H1 (cell line): ENCODE measurements at regions not wholly inside any gene's neighbourhood (a gene's known extent, or its start where the extent isn't known, plus 50 kb on each side); places are given as distances from the start of the nearest gene placed in this dataset.

ENCODE experiments used
- CTCF ChIA-PET: fragments of 300-600 bp; sonication (Branson Sonifier 250); formaldehyde crosslinking; loops from one replicate; lab custom pipeline; 2021; ENCODE audit not compliant: partially characterized antibody; lab: Charles Lee
- POLR2A ChIA-PET: fragments of 300-600 bp; sonication (Branson Sonifier 250); formaldehyde crosslinking; loops from one replicate; lab custom pipeline; 2021; ENCODE audit warnings: inconsistent platforms; ENCODE audit not compliant: partially characterized antibody; lab: Charles Lee
- DNase-seq, 2 experiments: peaks; one replicate each; pipeline versions ENCODE4 v3.0.0 to v3.0.0-alpha.2; 2010 to 2022; ENCODE audit warnings: low spot score in 2 of 2, low read depth in 1 of 2, mixed read lengths in 1 of 2
- FAIRE-seq: peaks from 2 replicates; lab custom pipeline; 2011; peaks lifted over from hg19 to GRCh38; lab: Jason Lieb, UNC
- H2AFZ ChIP-seq: 2 replicates; pipeline ENCODE4 v1.8.1; 2012; ENCODE audit warnings: low read length, inconsistent platforms
- H2AK5ac ChIP-seq: 2 replicates; pipeline ENCODE4 v1.6.1; 2013; ENCODE audit warnings: low read depth, low read length
- H2BK120ac ChIP-seq: replicated peaks from 2 replicates; pipeline ENCODE3; 2013; ENCODE audit warnings: low read depth, low read length, inconsistent platforms
- H2BK12ac ChIP-seq: 2 replicates; pipeline ENCODE4 v1.6.1; 2013; ENCODE audit warnings: low read depth, low read length
- H2BK15ac ChIP-seq: 2 replicates; pipeline ENCODE4 v1.6.1; 2013; ENCODE audit warnings: low read length
- H2BK20ac ChIP-seq: 2 replicates; pipeline ENCODE4 v1.6.1; 2013; ENCODE audit warnings: low read length
- H2BK5ac ChIP-seq: 2 replicates; pipeline ENCODE4 v1.6.1; 2013; ENCODE audit warnings: low read depth, low read length
- H3K14ac ChIP-seq: 2 replicates; pipeline ENCODE4 v1.6.1; 2013; ENCODE audit warnings: inconsistent platforms; ENCODE audit not compliant: insufficient read length
- H3K18ac ChIP-seq: 2 replicates; pipeline ENCODE4 v1.6.1; 2013; ENCODE audit warnings: low read length; ENCODE audit errors: extremely low read depth
- H3K23ac ChIP-seq: 2 replicates; pipeline ENCODE4 v1.6.1; 2013; ENCODE audit warnings: inconsistent platforms; ENCODE audit not compliant: insufficient read length
- H3K23me2 ChIP-seq: 2 replicates; pipeline ENCODE4 v1.6.1; 2013; ENCODE audit warnings: low read depth, low read length
- H3K27ac ChIP-seq: 2 replicates; pipeline ENCODE4 v1.6.1; 2011; ENCODE audit warnings: low read depth, low read length, inconsistent platforms
- H3K27me3 ChIP-seq, 4 experiments: replicated peaks in 1 of 4; 1 replicate in 1 of 4; 2 replicates in 3 of 4; pipeline versions ENCODE4 v1.6.1 to v1.8.1; 2011 to 2013; ENCODE audit warnings: low read length in 3 of 4, mild to moderate bottlenecking in 3 of 4, inconsistent platforms in 2 of 4, mixed read lengths in 2 of 4, moderate library complexity in 1 of 4; ENCODE audit not compliant: control insufficient read depth in 3 of 4, insufficient read depth in 3 of 4; ENCODE audit errors: extremely low read depth in 1 of 4
- H3K36me3 ChIP-seq, 4 experiments: 2 replicates each; pipeline versions ENCODE4 v1.6.1 to v1.8.1; 2011 to 2013; ENCODE audit warnings: mild to moderate bottlenecking in 4 of 4, low read length in 3 of 4, moderate library complexity in 2 of 4, control low read depth in 1 of 4, inconsistent platforms in 1 of 4; ENCODE audit not compliant: insufficient read depth in 4 of 4, control insufficient read depth in 2 of 4
- H3K4ac ChIP-seq: replicated peaks from 2 replicates; pipeline ENCODE3; 2013; ENCODE audit warnings: low read length, low read depth, mixed read lengths, inconsistent platforms; ENCODE audit not compliant: insufficient read length
- H3K4me1 ChIP-seq, 4 experiments: replicated peaks in 1 of 4; 1 replicate in 1 of 4; 2 replicates in 3 of 4; pipeline versions ENCODE4 v1.6.1 to v1.8.1; 2011 to 2013; ENCODE audit warnings: low read length in 3 of 4, inconsistent platforms in 2 of 4, mixed read lengths in 1 of 4; ENCODE audit not compliant: insufficient read depth in 4 of 4, control insufficient read depth in 3 of 4
- H3K4me2 ChIP-seq, 2 experiments: 2 replicates each; pipeline versions ENCODE4 v1.6.1 to v1.8.1; 2011 to 2013; ENCODE audit warnings: low read depth in 2 of 2, low read length in 2 of 2, control low read depth in 1 of 2, inconsistent platforms in 1 of 2, mild to moderate bottlenecking in 1 of 2; ENCODE audit not compliant: insufficient read depth in 1 of 2
- H3K4me3 ChIP-seq, 4 experiments: fragments of 200-600, 300-600 bp in 1 of 4; sonication (generic), shearing (Covaris generic), sonication (Bioruptor Twin) in 1 of 4; 2 replicates each; pipeline versions ENCODE4 v1.5.1 to v1.8.1; 2011 to 2016; ENCODE audit warnings: low read length in 4 of 4, low read depth in 3 of 4, control low read depth in 2 of 4, inconsistent platforms in 2 of 4, mild to moderate bottlenecking in 2 of 4, mixed read lengths in 1 of 4, moderate library complexity in 1 of 4; ENCODE audit not compliant: insufficient read depth in 2 of 4; ENCODE audit errors: extremely low read depth in 1 of 4
- H3K56ac ChIP-seq: replicated peaks from 2 replicates; pipeline ENCODE3; 2013; ENCODE audit warnings: low read depth, mild to moderate bottlenecking, mixed read lengths, low read length, inconsistent platforms; ENCODE audit not compliant: insufficient read length
- H3K79me1 ChIP-seq: 2 replicates; pipeline ENCODE4 v1.6.1; 2013; ENCODE audit warnings: low read depth, low read length, control low read depth
- H3K79me2 ChIP-seq, 2 experiments: 2 replicates each; pipeline versions ENCODE4 v1.6.1 to v1.8.1; 2012 to 2013; ENCODE audit warnings: low read length in 2 of 2, mild to moderate bottlenecking in 2 of 2, inconsistent platforms in 1 of 2; ENCODE audit not compliant: insufficient read depth in 2 of 2, control insufficient read depth in 1 of 2
- H3K9ac ChIP-seq, 4 experiments: replicated peaks in 1 of 4; 1 replicate in 1 of 4; 2 replicates in 3 of 4; pipeline versions ENCODE4 v1.6.1 to v1.8.1; 2011 to 2013; ENCODE audit warnings: low read depth in 3 of 4, low read length in 3 of 4, control low read depth in 2 of 4, mild to moderate bottlenecking in 2 of 4, moderate library complexity in 2 of 4, inconsistent platforms in 1 of 4; ENCODE audit errors: extremely low read depth in 1 of 4
- H3K9me3 ChIP-seq, 2 experiments: 2 replicates each; pipeline versions ENCODE4 v1.6.1 to v1.8.1; 2012 to 2013; ENCODE audit warnings: mild to moderate bottlenecking in 2 of 2, moderate library complexity in 2 of 2, control low read depth in 1 of 2, inconsistent platforms in 1 of 2, low read depth in 1 of 2, low read length in 1 of 2, mixed read lengths in 1 of 2; ENCODE audit not compliant: insufficient read depth in 2 of 2
- H4K20me1 ChIP-seq, 2 experiments: replicated peaks in 1 of 2; 2 replicates each; pipeline versions ENCODE3 to v1.8.1; 2011 to 2013; ENCODE audit warnings: inconsistent platforms in 2 of 2, low read length in 2 of 2, mild to moderate bottlenecking in 1 of 2; ENCODE audit not compliant: insufficient read depth in 2 of 2, control insufficient read depth in 1 of 2
- H4K5ac ChIP-seq: 2 replicates; pipeline ENCODE4 v1.6.1; 2013; ENCODE audit warnings: low read length, low read depth, mixed read lengths, inconsistent platforms; ENCODE audit not compliant: insufficient read length
- H4K8ac ChIP-seq: 2 replicates; pipeline ENCODE4 v1.8.0; 2013; ENCODE audit warnings: mild to moderate bottlenecking, moderate library complexity, low read length, inconsistent platforms; ENCODE audit not compliant: insufficient read depth; ENCODE audit errors: extremely low read depth
- H4K91ac ChIP-seq: replicated peaks from 2 replicates; pipeline ENCODE3; 2013; ENCODE audit warnings: low read length, mixed read lengths, inconsistent platforms; ENCODE audit not compliant: insufficient read length
- ATF3 ChIP-seq: IDR thresholded peaks from 2 replicates; pipeline ENCODE4 v1.6.1; 2011; ENCODE audit warnings: low read depth, mild to moderate bottlenecking, low read length; ENCODE audit not compliant: insufficient read depth
- CBX8 ChIP-seq: fragments of 300-800, 300-1000 bp; sonication (generic); IDR thresholded peaks from 2 replicates; pipeline ENCODE4 v1.7.1; 2016; ENCODE audit warnings: low read depth, low read length, borderline replicate concordance
- CEBPB ChIP-seq: IDR thresholded peaks from 2 replicates; pipeline ENCODE4 v1.6.1; 2012; ENCODE audit warnings: low read depth, low read length
- EGR1 ChIP-seq: IDR thresholded peaks from 2 replicates; pipeline ENCODE4 v1.6.1; 2011; ENCODE audit warnings: low read depth, low read length, borderline replicate concordance
- FOSL1 ChIP-seq: IDR thresholded peaks from 2 replicates; pipeline ENCODE4 v1.6.1; 2011; ENCODE audit warnings: mild to moderate bottlenecking, low read depth, low read length, moderate library complexity; ENCODE audit not compliant: insufficient read depth
- JUN ChIP-seq: IDR thresholded peaks from 2 replicates; pipeline ENCODE4 v1.6.1; 2011; ENCODE audit warnings: low read depth, mild to moderate bottlenecking, improper control_type of control experiment, low read length
- KDM5A ChIP-seq: fragments of 200-600 bp; IDR thresholded peaks from 2 replicates; pipeline ENCODE4 v1.7.1; 2012; ENCODE audit warnings: mild to moderate bottlenecking, low read length, inconsistent platforms, mixed read lengths
- RNF2 ChIP-seq: fragments of 200-900, 300-1000 bp; sonication (generic); IDR thresholded peaks from 2 replicates; pipeline ENCODE4 v1.7.1; 2016; ENCODE audit warnings: borderline replicate concordance, low read depth, mild to moderate bottlenecking, antibody characterized with exemption, low read length; ENCODE audit not compliant: poor library complexity, severe bottlenecking; ENCODE audit errors: missing control alignments
- SIRT6 ChIP-seq: IDR thresholded peaks from one replicate; pipeline ENCODE4 v1.7.1; 2012; ENCODE audit warnings: low read length, inconsistent platforms
- TAF7 ChIP-seq: optimal IDR thresholded peaks from 2 replicates; pipeline ENCODE3; 2011; ENCODE audit warnings: low read depth, mild to moderate bottlenecking, inconsistent platforms, low read length, moderate library complexity, borderline replicate concordance
- WGBS, 2 experiments: shearing (Covaris generic) in 1 of 2; methylation state at CpG; one replicate each; pipeline versions ENCODE4 v1.1.6 to v1.1.7; 2013 to 2015; ENCODE audit warnings: low lambda C conversion rate in 2 of 2, mixed read lengths in 2 of 2, inconsistent platforms in 1 of 2, low coverage in 1 of 2, missing lambda C conversion rate in 1 of 2; ENCODE audit not compliant: insufficient replicate concordance in 2 of 2, insufficient coverage in 1 of 2, insufficient read length in 1 of 2; ENCODE audit errors: extremely low coverage in 1 of 2, missing lambda C conversion rate in 1 of 2; 5-methylcytosine and 5-hydroxymethylcytosine counted together

GRCh38 chr4:119984996-119985395, 81.7 kb downstream of the MAD2L1 start:
- Histone ChIP-seq H3K9ac (no peak overlapping the region), H2BK15ac (no peak overlapping the region), H4K91ac (no peak overlapping the region), H3K4me2 (no peak overlapping the region; a peak in 1 of 4 replicates), H3K18ac (no peak overlapping the region), H2AFZ (peak overlapping the region; percentile 8; the same call in 1 of the 2 replicates), H4K5ac (no peak overlapping the region), H3K27me3 (no peaks in the 10 kb centered on the region), H2AK5ac (no peak overlapping the region), H4K20me1 (no peaks in the 10 kb centered on the region), H2BK5ac (no peak overlapping the region), H4K8ac (no peak overlapping the region), H3K14ac (no peak overlapping the region), H2BK120ac (no peak overlapping the region), H3K79me2 (no peaks in the 10 kb centered on the region), H3K23me2 (no peaks in the 10 kb centered on the region), H2BK20ac (no peak overlapping the region), H3K56ac (no peak overlapping the region), H3K4ac (no peak overlapping the region), H3K4me3 (no peak overlapping the region), H3K9me3 (peaks cover 0 to 4% of the 10 kb centered on the region in 2 experiments; a peak in 1 of 4 replicates), H3K23ac (no peak overlapping the region), H2BK12ac (no peak overlapping the region), H3K4me1 (no peaks in the 10 kb centered on the region; a peak in 1 of 7 replicates), H3K36me3 (no peaks in the 10 kb centered on the region), H3K27ac (no peak overlapping the region), H3K79me1 (no peaks in the 10 kb centered on the region)
- ChIA-PET POLR2A (interaction anchor here (1.3 to 1.4 kb wide), 2 partner anchors 11 to 356 kb away, joined by 3 to 4 read pairs; partner anchors contain the start of gene PDE5A), CTCF (interaction anchor here (1.2 kb wide), 1 partner anchor 356 kb away, joined by 3 read pairs; the partner anchor contains the start of gene PDE5A)
- FAIRE-seq (no peak), DNase-seq (no peak)
- TF ChIP-seq JUN: no peak
- TF ChIP-seq FOSL1: no peak
- TF ChIP-seq TAF7: no peak
- TF ChIP-seq ATF3: no peak
- no peak for TF ChIP-seq CEBPB
- no peak for TF ChIP-seq RNF2
- TF ChIP-seq CBX8: no peak
- no peak for TF ChIP-seq SIRT6
- no peak for TF ChIP-seq KDM5A
- no peak for TF ChIP-seq EGR1
- 83% methylated on average over 2 of the region's 2 CpGs; no CpG with 5 or more reads in 1 of the 2 experiments for WGBS, 2 experiments
